ENCODE measurements at regions not wholly inside any gene's neighbourhood (a gene's known extent, or its start where the extent isn't known, plus 50 kb on each side); places are given as distances from the start of the nearest gene placed in this dataset.

DNA sequence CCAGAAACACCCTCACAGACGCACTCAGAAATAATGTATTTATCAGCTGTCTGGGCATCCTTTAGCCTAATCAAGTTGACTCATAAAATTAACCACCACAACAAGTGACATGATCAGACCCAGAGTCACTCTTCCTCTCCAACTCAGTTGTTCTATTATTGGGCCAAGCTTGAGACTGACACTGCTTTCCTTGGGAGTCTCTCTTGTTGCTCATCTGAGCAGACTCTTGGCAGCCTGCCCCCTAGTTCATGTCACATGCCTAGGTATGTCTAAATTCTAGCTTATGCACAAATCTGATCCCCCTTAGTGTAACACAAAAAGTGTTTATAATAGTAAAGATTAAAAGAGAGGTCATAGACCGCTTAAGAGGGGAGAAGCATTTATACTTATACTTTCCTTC, 72.6 kb upstream of the ADAMTS3 start:
- TF ChIP-seq, protein P1, sequence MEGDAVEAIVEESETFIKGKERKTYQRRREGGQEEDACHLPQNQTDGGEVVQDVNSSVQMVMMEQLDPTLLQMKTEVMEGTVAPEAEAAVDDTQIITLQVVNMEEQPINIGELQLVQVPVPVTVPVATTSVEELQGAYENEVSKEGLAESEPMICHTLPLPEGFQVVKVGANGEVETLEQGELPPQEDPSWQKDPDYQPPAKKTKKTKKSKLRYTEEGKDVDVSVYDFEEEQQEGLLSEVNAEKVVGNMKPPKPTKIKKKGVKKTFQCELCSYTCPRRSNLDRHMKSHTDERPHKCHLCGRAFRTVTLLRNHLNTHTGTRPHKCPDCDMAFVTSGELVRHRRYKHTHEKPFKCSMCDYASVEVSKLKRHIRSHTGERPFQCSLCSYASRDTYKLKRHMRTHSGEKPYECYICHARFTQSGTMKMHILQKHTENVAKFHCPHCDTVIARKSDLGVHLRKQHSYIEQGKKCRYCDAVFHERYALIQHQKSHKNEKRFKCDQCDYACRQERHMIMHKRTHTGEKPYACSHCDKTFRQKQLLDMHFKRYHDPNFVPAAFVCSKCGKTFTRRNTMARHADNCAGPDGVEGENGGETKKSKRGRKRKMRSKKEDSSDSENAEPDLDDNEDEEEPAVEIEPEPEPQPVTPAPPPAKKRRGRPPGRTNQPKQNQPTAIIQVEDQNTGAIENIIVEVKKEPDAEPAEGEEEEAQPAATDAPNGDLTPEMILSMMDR (IDR thresholded peaks at IDR 0.05): no peak
- no peak for TF ChIP-seq EZH2phosphoT487 (IDR thresholded peaks at IDR 0.05)
- no peak for TF ChIP-seq EZH2 (IDR thresholded peaks at IDR 0.05)
